HEK293 (cell line): ENCODE measurements at regions not wholly inside any gene's neighbourhood (a gene's known extent, or its start where the extent isn't known, plus 50 kb on each side); places are given as distances from the start of the nearest gene placed in this dataset.

Experiments
- HIC1 ChIP-seq: fragments of 450-650 bp; formaldehyde crosslinking; IDR thresholded peaks from 2 replicates; pipeline ENCODE4 v1.5.1; 2016; ENCODE audit warnings: missing biosample characterization, missing genetic modification characterization
- INSM2 ChIP-seq: fragments of 450-650 bp; formaldehyde crosslinking; IDR thresholded peaks from 2 replicates; pipeline ENCODE4 v1.5.1; 2016; ENCODE audit warnings: missing biosample characterization, missing genetic modification characterization
- KLF9 ChIP-seq: fragments of 450-650 bp; formaldehyde crosslinking; IDR thresholded peaks from 2 replicates; pipeline ENCODE4 v1.5.1; 2016; ENCODE audit warnings: missing biosample characterization, missing genetic modification characterization, low read depth
- OSR2 ChIP-seq: fragments of 450-650 bp; formaldehyde crosslinking; IDR thresholded peaks from 2 replicates; pipeline ENCODE4 v1.5.1; 2016; ENCODE audit warnings: missing biosample characterization, missing genetic modification characterization
- PRDM1 ChIP-seq: fragments of 450-650 bp; formaldehyde crosslinking; IDR thresholded peaks from 2 replicates; pipeline ENCODE4; 2016; ENCODE audit warnings: missing biosample characterization, missing genetic modification characterization
- PRDM4 ChIP-seq: fragments of 450-650 bp; formaldehyde crosslinking; IDR thresholded peaks from 2 replicates; pipeline ENCODE4 v1.5.1; 2017; ENCODE audit warnings: missing biosample characterization, missing genetic modification characterization
- YY1 ChIP-seq: fragments of 450-650 bp; formaldehyde crosslinking; IDR thresholded peaks from 2 replicates; pipeline ENCODE4 v1.5.1; 2018; ENCODE audit warnings: missing biosample characterization, missing genetic modification characterization
- ZBTB26 ChIP-seq: fragments of 450-650 bp; formaldehyde crosslinking; optimal IDR thresholded peaks from 2 replicates; pipeline ENCODE3; 2016; ENCODE audit warnings: missing biosample characterization, mild to moderate bottlenecking, missing genetic modification characterization
- ZBTB48 ChIP-seq: fragments of 450-650 bp; formaldehyde crosslinking; IDR thresholded peaks from 2 replicates; pipeline ENCODE4 v1.5.1; 2016; ENCODE audit warnings: missing biosample characterization, missing genetic modification characterization
- ZBTB8A ChIP-seq: fragments of 450-650 bp; formaldehyde crosslinking; IDR thresholded peaks from 2 replicates; pipeline ENCODE4 v1.5.1; 2016; ENCODE audit warnings: missing biosample characterization, missing genetic modification characterization
- ZIC2 ChIP-seq: fragments of 450-650 bp; formaldehyde crosslinking; IDR thresholded peaks from 2 replicates; pipeline ENCODE4 v1.5.1; 2016; ENCODE audit warnings: missing biosample characterization, missing genetic modification characterization
- ZNF114 ChIP-seq: fragments of 450-650 bp; formaldehyde crosslinking; IDR thresholded peaks from 2 replicates; pipeline ENCODE4 v1.5.0; 2017; ENCODE audit warnings: missing biosample characterization, missing genetic modification characterization
- ZNF138 ChIP-seq: fragments of 450-650 bp; formaldehyde crosslinking; IDR thresholded peaks from 2 replicates; pipeline ENCODE4 v1.5.1; 2016; ENCODE audit warnings: missing biosample characterization, missing genetic modification characterization, borderline replicate concordance
- ZNF214 ChIP-seq: fragments of 450-650 bp; formaldehyde crosslinking; IDR thresholded peaks from 2 replicates; pipeline ENCODE4 v1.5.1; 2017; ENCODE audit warnings: missing biosample characterization, mild to moderate bottlenecking, missing genetic modification characterization, borderline replicate concordance
- ZNF280C ChIP-seq: fragments of 450-650 bp; formaldehyde crosslinking; IDR thresholded peaks from 2 replicates; pipeline ENCODE4 v1.5.1; 2016; ENCODE audit warnings: missing biosample characterization, missing genetic modification characterization
- ZNF302 ChIP-seq: fragments of 450-650 bp; formaldehyde crosslinking; IDR thresholded peaks from 2 replicates; pipeline ENCODE4 v1.5.1; 2016; ENCODE audit warnings: missing biosample characterization, missing genetic modification characterization, low read depth
- ZNF37A ChIP-seq: fragments of 450-650 bp; IDR thresholded peaks from 2 replicates; pipeline ENCODE4 v1.5.1; 2018; ENCODE audit warnings: missing biosample characterization, missing genetic modification characterization
- ZNF449 ChIP-seq: fragments of 450-650 bp; formaldehyde crosslinking; IDR thresholded peaks from 2 replicates; pipeline ENCODE4 v1.5.1; 2017; ENCODE audit warnings: missing biosample characterization, mild to moderate bottlenecking, missing genetic modification characterization, moderate library complexity
- ZNF501 ChIP-seq: fragments of 450-650 bp; formaldehyde crosslinking; IDR thresholded peaks from 2 replicates; pipeline ENCODE4 v1.5.1; 2016; ENCODE audit warnings: missing biosample characterization, missing genetic modification characterization
- ZNF610 ChIP-seq: fragments of 450-650 bp; formaldehyde crosslinking; IDR thresholded peaks from 2 replicates; pipeline ENCODE4 v1.5.1; 2016; ENCODE audit warnings: missing biosample characterization, missing genetic modification characterization, borderline replicate concordance
- ZNF658 ChIP-seq: fragments of 450-650 bp; formaldehyde crosslinking; IDR thresholded peaks from 2 replicates; pipeline ENCODE4; 2016; ENCODE audit warnings: missing biosample characterization, missing genetic modification characterization
- ZNF660 ChIP-seq: fragments of 450-650 bp; IDR thresholded peaks from 2 replicates; pipeline ENCODE4 v1.5.1; 2018; ENCODE audit warnings: missing biosample characterization, mild to moderate bottlenecking, missing genetic modification characterization
- ZNF677 ChIP-seq: fragments of 450-650 bp; IDR thresholded peaks from 2 replicates; pipeline ENCODE4 v1.5.0; 2018; ENCODE audit warnings: missing biosample characterization, mild to moderate bottlenecking, missing genetic modification characterization, moderate library complexity
- ZNF777 ChIP-seq: fragments of 450-650 bp; formaldehyde crosslinking; IDR thresholded peaks from 2 replicates; pipeline ENCODE4 v1.5.1; 2017; ENCODE audit warnings: missing biosample characterization, missing genetic modification characterization, borderline replicate concordance
- ZNF843 ChIP-seq: fragments of 450-650 bp; formaldehyde crosslinking; IDR thresholded peaks from 2 replicates; pipeline ENCODE4 v1.5.1; 2016; ENCODE audit warnings: missing biosample characterization, missing genetic modification characterization
- ZSCAN16 ChIP-seq: fragments of 450-650 bp; formaldehyde crosslinking; IDR thresholded peaks from 2 replicates; pipeline ENCODE4 v1.5.1; 2016; ENCODE audit warnings: missing biosample characterization, missing genetic modification characterization
- ZSCAN30 ChIP-seq: fragments of 450-650 bp; IDR thresholded peaks from 2 replicates; pipeline ENCODE4 v1.5.1; 2018; ENCODE audit warnings: missing biosample characterization, mild to moderate bottlenecking, missing genetic modification characterization, moderate library complexity
- ZSCAN5A ChIP-seq: fragments of 450-650 bp; formaldehyde crosslinking; IDR thresholded peaks from 2 replicates; pipeline ENCODE4 v1.5.1; 2016; ENCODE audit warnings: missing biosample characterization, missing genetic modification characterization

GRCh38 chr1:168801032-168801745, 72.2 kb upstream of the DPT start (continued):
- TF ChIP-seq KLF9 (tag by site-specific recombination), result no peak
- TF ChIP-seq ZNF114 (tag by site-specific recombination), result no peak
- peak; percentile 60 for TF ChIP-seq PRDM4 (tag by site-specific recombination)
- no peak for TF ChIP-seq ZNF280C (tag by site-specific recombination)
- TF ChIP-seq HIC1, result no peak
- TF ChIP-seq PRDM1, result no peak
- no peak for TF ChIP-seq ZNF660 (tag by site-specific recombination)
- TF ChIP-seq ZNF658 (tag by site-specific recombination), result no peak
- no peak for TF ChIP-seq ZNF138 (tag by site-specific recombination)
- TF ChIP-seq OSR2 (tag by site-specific recombination), result peak; percentile 80; the same call in 1 of the 2 replicates
- TF ChIP-seq ZSCAN30 (tag by site-specific recombination), result no peak
- TF ChIP-seq ZNF302 (tag by site-specific recombination), result no peak
- peak; percentile 89 for TF ChIP-seq INSM2 (tag by site-specific recombination)
- no peak for TF ChIP-seq YY1 (tag by site-specific recombination)
- no peak for TF ChIP-seq ZIC2 (tag by site-specific recombination)
- no peak for TF ChIP-seq ZNF777
- no peak for TF ChIP-seq ZNF37A (tag by site-specific recombination)
- no peak for TF ChIP-seq ZSCAN16 (tag by site-specific recombination)
- peak; percentile 98 for TF ChIP-seq ZNF843 (tag by site-specific recombination)
- no peak for TF ChIP-seq ZBTB26 (tag by site-specific recombination)
- TF ChIP-seq ZNF449, result peak; percentile 39; the same call in 1 of the 2 replicates
- TF ChIP-seq ZNF501, result no peak
- TF ChIP-seq ZBTB8A (tag by site-specific recombination), result no peak; the same call in 1 of the 2 replicates
- TF ChIP-seq ZNF610 (tag by site-specific recombination), result no peak
- TF ChIP-seq ZNF677 (tag by site-specific recombination), result no peak
- TF ChIP-seq ZNF214 (tag by site-specific recombination), result no peak
- no peak for TF ChIP-seq ZBTB48 (tag by site-specific recombination)
- TF ChIP-seq ZSCAN5A (tag by site-specific recombination), result no peak
